Left colon (tissue), 2 donors: ENCODE measurements at regions not wholly inside any gene's neighbourhood (a gene's known extent, or its start where the extent isn't known, plus 50 kb on each side); places are given as distances from the start of the nearest gene placed in this dataset.
"Not testable (repeated sequence)": the region's sequence is repeated elsewhere in the genome, so short reads cannot be mapped to it uniquely, and the experiment has no call there.

Experiments
- ATAC-seq: fragments of 200-7000 bp; cut with Tn5 transposase; one replicate; pipeline ENCODE4 v1.9.1; 2020; ENCODE audit warnings: mild to moderate bottlenecking, moderate library complexity
- DNase-seq, 2 donors: peaks; one replicate each; pipeline ENCODE4 v3.0.0-alpha.2; 2020
- intact Hi-C, 2 donors: fragments of 100-400 bp; cut with DNase I in 1 of 2; cut with micrococcal nuclease in 1 of 2; formaldehyde crosslinking; loops; one replicate each; pipeline versions ENCODE4 v1.11.2 to v1.14.0; 2022; cut with DNase I, micrococcal nuclease
- donor health status: DM: no; HTN: no; CAD: no.
- donor health status: DM: yes; HTN: yes; CAD: no.

DNA sequence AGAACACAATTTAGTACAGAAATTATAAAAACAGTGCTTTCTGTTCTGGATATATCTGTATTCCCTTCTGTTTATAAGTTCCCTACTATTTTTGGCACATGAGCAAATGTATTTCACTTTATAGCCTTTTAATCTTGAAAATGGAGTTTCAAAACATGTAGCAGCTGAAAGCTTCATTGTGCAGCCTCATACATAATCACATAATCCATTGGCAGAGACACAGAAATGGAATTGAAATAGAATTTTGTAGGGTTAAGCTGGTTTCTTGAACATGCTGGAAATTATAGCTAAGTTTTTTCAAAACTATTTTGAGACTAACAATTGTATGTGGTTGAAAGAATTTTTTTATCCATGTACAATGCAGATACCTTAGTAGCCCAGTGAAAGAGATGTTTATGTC lies 614.3 kb upstream of the MDGA2 start:
- ATAC-seq (no peak), DNase-seq (no peak)
- intact Hi-C loops, result no loop called here

- ATAC-seq, DNase-seq, intact Hi-C loops: not testable (repeated sequence)
Observed at GRCh38 chr14:48285217-48285616, 609.8 kb upstream of the MDGA2 start.

GRCh38 chr14:48275301-48275700 lies 599.9 kb upstream of the MDGA2 start:
- intact Hi-C loops, result no loop called here
- ATAC-seq (no peak), DNase-seq (no peak)

DNA sequence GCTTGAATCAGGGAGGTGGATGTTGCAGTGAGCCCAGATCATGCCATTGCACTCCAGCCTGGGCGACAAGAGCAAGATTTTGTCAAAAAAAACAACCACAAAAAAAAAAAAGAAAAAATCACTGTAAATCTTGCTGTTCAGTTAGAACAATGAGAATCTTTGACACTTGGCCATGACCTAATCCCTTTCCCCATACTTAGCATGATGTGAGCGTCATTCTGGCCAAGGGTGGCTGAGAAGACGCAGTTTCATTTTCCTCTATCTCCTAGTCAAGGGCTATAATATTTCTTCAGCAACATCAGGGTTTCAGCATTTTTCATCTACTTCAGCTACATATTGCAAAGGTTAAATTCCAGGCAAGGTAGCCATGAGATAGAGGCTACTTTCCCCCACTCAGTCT lies 599.4 kb upstream of the MDGA2 start:
- DNase-seq (no peak), ATAC-seq (no peak)
- intact Hi-C loops, result no loop called here

- ATAC-seq, DNase-seq, intact Hi-C loops: not testable (repeated sequence)
Observed at GRCh38 chr14:48267926-48268325, 592.5 kb upstream of the MDGA2 start.

DNA sequence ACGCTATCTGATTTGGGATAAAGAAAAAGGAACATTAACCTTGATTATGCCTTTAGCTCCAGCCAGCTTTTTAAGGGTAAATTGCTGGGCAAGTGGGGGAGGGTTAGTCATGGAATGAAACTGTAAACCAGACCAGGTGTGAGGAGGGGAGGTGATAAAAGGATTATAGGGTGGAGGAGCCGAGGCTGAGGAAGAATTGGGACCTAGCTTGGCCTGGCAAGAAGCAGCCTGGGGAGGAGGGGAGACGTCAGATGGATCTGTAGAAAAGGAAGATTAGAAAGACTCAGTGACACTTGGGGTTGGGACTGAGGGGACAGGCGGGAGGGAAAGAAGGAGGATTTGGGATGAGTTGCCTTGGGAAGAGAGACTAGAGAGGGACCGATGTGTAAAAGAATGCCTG lies 590.8 kb upstream of the MDGA2 start:
- ATAC-seq, intact Hi-C loops, DNase-seq: not testable (repeated sequence)

- DNase-seq (no peak), ATAC-seq (no peak)
- intact Hi-C loops, result no loop called here
Observed at GRCh38 chr14:48261436-48261835, 586.0 kb upstream of the MDGA2 start.

- DNase-seq, intact Hi-C loops, ATAC-seq: not testable (repeated sequence)
Observed at GRCh38 chr14:48260394-48261295, 585.2 kb upstream of the MDGA2 start.

DNA sequence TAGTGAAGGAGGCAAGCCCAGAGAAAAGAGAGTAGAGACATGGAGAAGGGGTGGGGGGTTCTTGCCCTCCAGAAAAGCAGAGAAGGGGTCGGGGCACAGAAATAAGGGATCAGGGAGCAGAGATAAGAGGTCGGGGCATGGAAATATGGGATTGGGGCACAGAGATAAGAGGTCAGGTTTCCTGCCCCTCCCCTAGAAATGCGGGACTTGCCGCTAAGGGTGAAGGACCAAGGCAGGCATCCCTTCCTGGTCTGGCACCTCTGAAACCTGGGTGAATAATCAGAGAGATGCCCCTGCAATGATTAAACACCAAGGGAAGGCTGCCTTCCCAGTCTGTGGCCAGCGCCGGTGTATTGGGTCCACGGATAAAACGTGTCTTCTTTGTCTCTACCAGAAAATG lies 584.5 kb upstream of the MDGA2 start:
- intact Hi-C loops, ATAC-seq, DNase-seq: not testable (repeated sequence)

- ATAC-seq, DNase-seq, intact Hi-C loops: not testable (repeated sequence)
Observed at GRCh38 chr14:48259232-48259631, 583.8 kb upstream of the MDGA2 start.

- ATAC-seq, intact Hi-C loops, DNase-seq: not testable (repeated sequence)
Observed at GRCh38 chr14:48258703-48259102, 583.3 kb upstream of the MDGA2 start.

DNA sequence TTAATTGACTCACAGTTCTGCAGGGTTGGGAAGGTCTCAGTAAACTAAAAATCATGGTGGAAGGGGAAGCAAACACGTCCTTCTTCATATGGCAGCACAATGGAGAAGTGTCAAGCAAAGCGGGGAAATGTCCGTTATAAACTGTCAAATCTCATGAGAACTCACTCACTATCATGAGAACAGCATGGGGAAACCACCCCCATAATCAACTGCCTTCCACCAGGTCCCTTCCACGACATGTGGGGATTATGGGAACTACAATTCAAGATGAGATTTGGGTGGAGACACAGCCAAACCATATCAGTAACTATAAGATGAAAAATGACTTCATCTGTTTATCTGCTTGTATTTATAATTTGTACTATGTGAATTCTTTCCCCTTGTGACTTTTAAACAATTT lies 577.6 kb upstream of the MDGA2 start:
- ATAC-seq (no peak), DNase-seq (no peak)
- intact Hi-C loops, result no loop called here

- intact Hi-C loops, result no loop called here
- ATAC-seq (no peak), DNase-seq (no peak)
Observed at GRCh38 chr14:48251290-48251689, 575.9 kb upstream of the MDGA2 start.

- no peak for ATAC-seq
- no peak for DNase-seq
- intact Hi-C loops, result no loop called here
Observed at GRCh38 chr14:48250575-48250974, 575.2 kb upstream of the MDGA2 start.

- DNase-seq, result no peak
- intact Hi-C loops, result no loop called here
- no peak for ATAC-seq
Observed at GRCh38 chr14:48247977-48248376, 572.6 kb upstream of the MDGA2 start.

DNA sequence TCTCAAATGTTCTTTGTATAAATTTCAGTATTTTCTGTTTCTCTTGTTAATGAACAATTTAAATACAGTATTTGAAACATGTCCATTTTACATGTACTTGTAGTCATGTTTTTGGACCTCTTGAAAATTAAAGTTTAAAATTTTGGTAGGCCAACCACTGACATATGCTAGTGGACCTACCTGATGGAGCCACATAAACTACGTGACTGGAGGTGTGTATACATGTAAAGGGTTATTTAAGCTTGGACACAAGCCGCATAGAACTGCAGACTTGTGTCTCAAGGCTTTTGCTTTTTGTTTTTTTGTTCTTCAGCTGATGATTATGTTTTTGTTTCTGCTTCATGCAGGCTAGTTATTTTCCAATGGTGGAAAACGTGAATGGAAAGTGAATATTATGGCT lies 568.5 kb upstream of the MDGA2 start:
- intact Hi-C loops, result no loop called here
- DNase-seq (no peak), ATAC-seq (no peak)

- DNase-seq, result no peak
- ATAC-seq, result no peak
- intact Hi-C loops, result no loop called here
Observed at GRCh38 chr14:48229091-48229490, 553.7 kb upstream of the MDGA2 start.

DNA sequence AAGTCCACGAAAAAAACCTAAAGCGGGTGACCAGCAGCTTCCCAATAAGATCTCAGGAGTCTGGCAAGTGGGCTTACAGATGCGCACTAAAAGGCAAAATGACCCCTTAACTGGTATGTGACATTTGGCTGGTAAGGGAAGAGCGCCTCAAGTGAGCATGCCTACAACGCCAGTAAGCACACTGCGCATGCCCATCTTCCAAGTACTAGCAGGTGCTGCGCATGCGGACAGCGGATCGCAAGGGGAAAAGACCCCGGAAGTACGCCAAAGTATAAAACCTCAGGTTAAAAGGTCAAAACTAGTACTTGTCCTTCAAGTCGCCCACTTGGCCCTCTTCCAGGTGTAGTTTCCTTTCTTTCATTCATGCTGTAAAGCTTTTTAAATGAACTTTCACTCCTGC lies 518.5 kb upstream of the MDGA2 start:
- intact Hi-C loops, result no loop called here
- no peak for ATAC-seq
- no peak for DNase-seq

- intact Hi-C loops, ATAC-seq, DNase-seq: not testable (repeated sequence)
Observed at GRCh38 chr14:48149624-48150023, 474.2 kb upstream of the MDGA2 start.

DNA sequence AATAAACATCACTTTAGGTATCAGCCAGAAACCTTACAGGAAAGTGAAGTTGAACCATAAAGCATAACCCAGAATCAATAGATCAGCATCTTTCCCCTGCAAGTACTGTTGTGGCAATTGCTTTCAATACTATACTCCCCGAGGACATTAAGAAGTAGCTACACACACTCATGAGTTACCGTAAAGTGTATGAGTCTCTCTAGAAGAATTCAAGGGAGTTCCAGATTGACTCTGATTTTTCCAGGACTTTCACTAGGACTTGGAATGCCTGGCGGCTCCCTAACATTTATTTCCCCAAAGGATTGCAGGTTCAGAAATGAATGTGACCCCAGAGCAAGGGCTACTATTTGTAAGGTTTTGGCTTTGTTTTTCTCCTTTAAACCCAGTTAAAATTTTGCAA lies 465.4 kb upstream of the MDGA2 start:
- ATAC-seq, result no peak
- DNase-seq, result no peak
- intact Hi-C loops, result no loop called here

- ATAC-seq, result no peak
- no peak for DNase-seq
- intact Hi-C loops, result no loop called here
Observed at GRCh38 chr14:48129472-48129871, 454.1 kb upstream of the MDGA2 start.
